ENCODE measurements at regions not wholly inside any gene's neighbourhood (a gene's known extent, or its start where the extent isn't known, plus 50 kb on each side); places are given as distances from the start of the nearest gene placed in this dataset.

GRCh38 chr4:59127006-59127405 is 2016.8 kb upstream of the IGFBP7 start:
- no peak for TF ChIP-seq CTCF (IDR thresholded peaks at IDR 0.05)

DNA sequence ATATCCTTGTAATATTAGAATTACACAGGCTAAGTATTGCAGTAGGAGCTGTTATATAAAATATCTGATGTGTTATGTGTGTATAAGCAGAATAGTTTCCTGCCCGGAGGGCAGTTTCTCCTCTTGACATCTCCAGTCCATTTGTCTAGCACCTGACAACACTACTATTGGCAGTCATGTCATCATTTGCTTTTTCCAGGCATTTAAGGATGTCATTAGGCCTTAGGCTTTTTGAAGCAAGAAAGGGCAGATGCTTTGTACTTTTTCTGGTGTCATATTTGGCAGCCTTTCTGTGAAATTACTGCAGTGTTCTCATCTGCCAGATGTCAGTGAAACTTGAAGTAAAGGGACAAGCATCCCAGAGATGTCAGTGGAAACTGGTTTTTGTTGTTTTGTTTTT is 2017.6 kb upstream of the IGFBP7 start:
- no peak for TF ChIP-seq CTCF (IDR thresholded peaks at IDR 0.05)

GRCh38 chr4:59135248-59135985 is 2025.2 kb upstream of the IGFBP7 start:
- no peak for TF ChIP-seq CTCF (IDR thresholded peaks at IDR 0.05)

- TF ChIP-seq CTCF (IDR thresholded peaks at IDR 0.05) = no peak; the same call in 1 of the 2 replicates
These were observed 2038.9 kb upstream of the ADGRL3 start for GRCh38 chr4:59161249-59161648.

DNA sequence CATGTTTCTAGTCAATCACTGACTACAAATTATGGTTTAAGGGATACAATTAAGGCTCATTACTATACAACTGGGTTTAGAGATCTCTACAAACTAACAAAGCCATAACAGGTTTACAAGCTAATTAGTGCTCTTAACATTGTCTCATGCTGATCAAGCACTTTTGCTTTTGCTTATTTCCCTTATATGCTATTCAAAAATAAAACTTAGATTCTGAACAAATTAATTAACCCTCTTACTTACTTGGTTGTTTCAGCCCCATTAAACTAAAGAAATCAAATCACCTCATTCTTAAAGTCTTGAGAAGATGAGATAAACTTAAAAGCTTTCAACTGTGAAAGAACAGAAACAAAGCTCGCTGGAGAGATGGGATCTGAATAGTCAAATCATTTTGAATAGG is 2024.5 kb upstream of the ADGRL3 start:
- no peak for TF ChIP-seq CTCF (IDR thresholded peaks at IDR 0.05)

GRCh38 chr4:59179372-59179771 is 2020.8 kb upstream of the ADGRL3 start:
- no peak for TF ChIP-seq CTCF (IDR thresholded peaks at IDR 0.05)

DNA sequence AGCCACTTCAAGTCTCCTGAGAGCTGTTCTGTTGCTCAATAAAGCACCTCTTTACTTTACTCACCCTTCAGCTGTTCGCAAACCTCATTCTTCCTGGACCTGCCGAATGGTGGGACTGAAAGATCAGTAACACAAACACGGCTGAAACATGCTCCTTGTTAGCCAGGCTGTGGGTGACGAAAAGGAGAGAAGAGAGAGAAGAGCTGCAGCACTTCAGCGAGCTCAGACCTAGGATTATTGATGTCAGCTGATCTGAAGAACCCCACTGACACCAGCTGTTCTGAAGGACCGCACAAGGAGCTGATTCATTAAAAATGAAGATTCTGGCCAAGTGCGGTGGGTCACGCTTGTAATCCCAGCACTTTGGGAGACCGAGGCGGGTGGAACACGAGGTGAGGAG is 2020.0 kb upstream of the ADGRL3 start:
- no peak for TF ChIP-seq CTCF (IDR thresholded peaks at IDR 0.05)

GRCh38 chr4:59180969-59181368 is 2019.2 kb upstream of the ADGRL3 start:
- no peak for TF ChIP-seq CTCF (IDR thresholded peaks at IDR 0.05)
